ENCODE measurements at regions not wholly inside any gene's neighbourhood (a gene's known extent, or its start where the extent isn't known, plus 50 kb on each side); places are given as distances from the start of the nearest gene placed in this dataset.

DNA sequence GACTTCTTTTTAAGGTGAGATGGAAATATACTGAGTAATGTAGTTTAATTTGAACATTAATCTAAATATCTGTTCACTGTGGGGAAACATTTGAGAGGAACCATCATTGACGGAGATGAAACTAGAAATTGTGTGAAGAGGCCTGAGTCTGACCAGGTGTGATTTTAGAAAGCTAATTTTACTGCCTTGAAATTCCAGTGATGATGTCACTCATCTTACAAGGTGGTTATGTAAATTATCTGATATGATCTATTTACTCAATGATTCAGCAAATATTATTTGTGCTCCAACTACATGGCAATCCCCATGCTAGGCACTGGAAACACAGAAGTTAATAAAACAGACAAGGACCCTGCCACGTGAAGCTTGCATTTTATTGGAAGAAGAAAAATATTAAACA lies 435.7 kb upstream of the DCN start:
- no peak for TF ChIP-seq CTCF (IDR thresholded peaks at IDR 0.05; ENCODE audit: borderline replicate concordance, extremely low read depth, low read length, poor library complexity, severe bottlenecking)
- TF ChIP-seq EZH2 (IDR thresholded peaks at IDR 0.05; ENCODE audit: borderline replicate concordance, low read depth, low read length, severe bottlenecking) = no peak
